ENCODE measurements at regions not wholly inside any gene's neighbourhood (a gene's known extent, or its start where the extent isn't known, plus 50 kb on each side); places are given as distances from the start of the nearest gene placed in this dataset.

GRCh38 chr6:19287928-19288327, 549.2 kb upstream of the ID4 start:
- TF ChIP-seq CTCF (IDR thresholded peaks at IDR 0.05) = no peak
- TF ChIP-seq EP300 (IDR thresholded peaks at IDR 0.05) = no peak
- no peak for TF ChIP-seq POLR2A (IDR thresholded peaks at IDR 0.05; ENCODE audit: low read depth)
- TF ChIP-seq POLR2AphosphoS5 (IDR thresholded peaks at IDR 0.05) = no peak

All from esophagus muscularis mucosa (tissue), 4 donors.